A673 (cell line): ENCODE measurements at regions not wholly inside any gene's neighbourhood (a gene's known extent, or its start where the extent isn't known, plus 50 kb on each side); places are given as distances from the start of the nearest gene placed in this dataset.

ENCODE experiments used
- BruUV-seq: library from RNA; stranded (reverse); fragments of 400-500 nt; replicated peaks from 2 replicates; lab custom pipeline; 2021; lab: Mats Ljungman, UMichigan
- CTCF ChIA-PET: fragments of 300-600 bp; sonication (Branson Sonifier 250); formaldehyde crosslinking; loops from one replicate; lab custom pipeline; 2022; ENCODE audit warnings: antibody characterized with exemption; lab: Charles Lee
- POLR2A ChIA-PET: fragments of 300-600 bp; sonication (Branson Sonifier 250); formaldehyde crosslinking; loops from one replicate; lab custom pipeline; 2022; ENCODE audit warnings: antibody characterized with exemption; ENCODE audit not compliant: low non-redundant PET; lab: Charles Lee
- DNase-seq: peaks from one replicate; pipeline ENCODE4 v3.0.0-alpha.2; 2015; ENCODE audit warnings: low spot score
- H3K27ac ChIP-seq: fragments of 200-600 bp; sonication (generic); 2 replicates; pipeline ENCODE4 v1.5.1; 2016; ENCODE audit warnings: mixed run types, low read depth, mild to moderate bottlenecking, mixed read lengths, antibody characterized with exemption, low read length; ENCODE audit not compliant: poor library complexity, severe bottlenecking
- H3K27me3 ChIP-seq: fragments of 200-600 bp; sonication (generic); replicated peaks from 2 replicates; pipeline ENCODE4 v1.6.1; 2017; ENCODE audit warnings: mixed run types, low read depth, mild to moderate bottlenecking, mixed read lengths, antibody characterized with exemption, low read length; ENCODE audit not compliant: insufficient read depth, poor library complexity
- H3K36me3 ChIP-seq: fragments of 200-600 bp; sonication (generic); 2 replicates; pipeline ENCODE4 v1.6.1; 2016; ENCODE audit warnings: mixed run types, mild to moderate bottlenecking, mixed read lengths, antibody characterized with exemption, low read length; ENCODE audit not compliant: insufficient read depth, poor library complexity, severe bottlenecking
- H3K4me1 ChIP-seq: fragments of 200-600 bp; sonication (generic); 2 replicates; pipeline ENCODE4 v1.6.1; 2017; ENCODE audit warnings: mixed run types, mild to moderate bottlenecking, mixed read lengths, antibody characterized with exemption, low read length; ENCODE audit not compliant: insufficient read depth, poor library complexity, severe bottlenecking
- H3K4me3 ChIP-seq: fragments of 200-600 bp; sonication (generic); 2 replicates; pipeline ENCODE4 v1.5.1; 2016; ENCODE audit warnings: low read depth, mixed run types, mild to moderate bottlenecking, mixed read lengths, low read length; ENCODE audit not compliant: poor library complexity, severe bottlenecking
- H3K9me3 ChIP-seq: fragments of 200-600 bp; sonication (generic); 2 replicates; pipeline ENCODE4 v1.6.1; 2016; ENCODE audit warnings: mixed run types, low read depth, mild to moderate bottlenecking, mixed read lengths, antibody characterized with exemption, low read length; ENCODE audit not compliant: poor library complexity, severe bottlenecking
- CTCF ChIP-seq: fragments of 300-800, 200-600 bp; sonication (generic); conservative IDR thresholded peaks from 2 replicates; pipeline ENCODE4 v1.5.1; 2017; ENCODE audit warnings: low read depth, mild to moderate bottlenecking, antibody characterized with exemption, low read length, moderate library complexity, mixed read lengths
- EZH2 ChIP-seq: fragments of 200-600 bp; sonication (generic); IDR thresholded peaks from 2 replicates; pipeline ENCODE4 v1.6.1; 2017; ENCODE audit warnings: borderline replicate concordance, low read depth, mild to moderate bottlenecking, mixed read lengths, antibody characterized with exemption, low read length; ENCODE audit not compliant: poor library complexity, severe bottlenecking
- intact Hi-C: fragments of 100-400 bp; cut with micrococcal nuclease; formaldehyde crosslinking; loops from one replicate; pipeline ENCODE4 v1.10.0; 2022; ENCODE audit not compliant: unreplicated experiment

- H3K36me3 ChIP-seq: no peaks in the 10 kb centered on the region
- H3K4me1 ChIP-seq: no peaks in the 10 kb centered on the region
- no peaks in the 10 kb centered on the region for H3K27me3 ChIP-seq
- CTCF ChIA-PET: interaction anchor here (0.7 kb wide), 1 partner anchor 464 kb away, joined by 4 read pairs; no protein-coding TSS in a partner anchor
- intact Hi-C loops: no loop called here
- no TSS peak for BruUV-seq
- DNase-seq: no peak
- no peak overlapping the region for H3K27ac ChIP-seq
- POLR2A ChIA-PET: no interaction called here
- no peaks in the 10 kb centered on the region for H3K9me3 ChIP-seq
- TF ChIP-seq EZH2: no peak
- TF ChIP-seq CTCF: no peak
- no peak overlapping the region for H3K4me3 ChIP-seq
Observed at GRCh38 chr2:579351-579886, 97.8 kb downstream of the TMEM18 start.

- Histone ChIP-seq H3K4me3 (no peak overlapping the region), H3K27ac (no peak overlapping the region), H3K27me3 (no peaks in the 10 kb centered on the region), H3K9me3 (no peaks in the 10 kb centered on the region), H3K4me1 (no peaks in the 10 kb centered on the region), H3K36me3 (no peaks in the 10 kb centered on the region)
- ChIA-PET POLR2A (no interaction called here), CTCF (no interaction called here)
- no peak for DNase-seq
- no TSS peak for BruUV-seq
- intact Hi-C loops: no loop called here
- TF ChIP-seq EZH2 (no peak), CTCF (no peak)
Observed at GRCh38 chr2:576292-576691, 100.9 kb downstream of the TMEM18 start.

- no peak overlapping the region for H3K27ac ChIP-seq
- no peaks in the 10 kb centered on the region for H3K9me3 ChIP-seq
- no peaks in the 10 kb centered on the region for H3K36me3 ChIP-seq
- H3K4me3 ChIP-seq: no peak overlapping the region
- BruUV-seq: no TSS peak
- TF ChIP-seq EZH2: no peak
- TF ChIP-seq CTCF: no peak
- ChIA-PET CTCF (no interaction called here), POLR2A (no interaction called here)
- no peaks in the 10 kb centered on the region for H3K4me1 ChIP-seq
- DNase-seq: no peak
- no peaks in the 10 kb centered on the region for H3K27me3 ChIP-seq
- intact Hi-C loops: no loop called here
Observed at GRCh38 chr2:575727-576236, 101.4 kb downstream of the TMEM18 start.
